KMS-11 (cell line): ENCODE measurements at regions not wholly inside any gene's neighbourhood (a gene's known extent, or its start where the extent isn't known, plus 50 kb on each side); places are given as distances from the start of the nearest gene placed in this dataset.

Experiments
- H2AFZ ChIP-seq: fragments of 200-600 bp; sonication (generic); 2 replicates; pipeline ENCODE4 v1.6.1; 2016; ENCODE audit warnings: antibody characterized with exemption, mixed run types, low read depth
- H3K27ac ChIP-seq: fragments of 200-600 bp; sonication (generic); 2 replicates; pipeline ENCODE4 v1.6.1; 2016; ENCODE audit warnings: mild to moderate bottlenecking, mixed run types
- H3K27me3 ChIP-seq: fragments of 200-600 bp; sonication (generic); 2 replicates; pipeline ENCODE4 v1.6.1; 2017; ENCODE audit warnings: mild to moderate bottlenecking, low read depth, mixed run types, moderate library complexity; ENCODE audit not compliant: insufficient read depth
- H3K36me3 ChIP-seq: fragments of 200-600 bp; sonication (generic); 2 replicates; pipeline ENCODE4 v1.6.1; 2017; ENCODE audit warnings: mild to moderate bottlenecking, mixed run types; ENCODE audit not compliant: insufficient read depth
- H3K4me1 ChIP-seq: fragments of 200-600 bp; sonication (generic); 2 replicates; pipeline ENCODE4 v1.6.1; 2016; ENCODE audit warnings: mild to moderate bottlenecking, low read depth, mixed run types; ENCODE audit not compliant: poor library complexity, severe bottlenecking
- H3K4me2 ChIP-seq: fragments of 200-600 bp; sonication (generic); 2 replicates; pipeline ENCODE4 v1.7.0; 2016; ENCODE audit warnings: mild to moderate bottlenecking, mixed run types
- H3K4me3 ChIP-seq: fragments of 200-600 bp; sonication (generic); IDR thresholded peaks from 2 replicates; pipeline ENCODE4 v1.6.1; 2017; ENCODE audit warnings: low read depth, low read length, mixed read lengths; ENCODE audit not compliant: insufficient read depth
- H3K79me2 ChIP-seq: fragments of 200-600 bp; sonication (generic); 2 replicates; pipeline ENCODE4 v1.6.1; 2016; ENCODE audit warnings: low read depth, mixed run types; ENCODE audit not compliant: insufficient read depth
- H3K9ac ChIP-seq: fragments of 200-600 bp; sonication (generic); 2 replicates; pipeline ENCODE4 v1.6.1; 2016; ENCODE audit warnings: mild to moderate bottlenecking, mixed run types
- H4K20me1 ChIP-seq: fragments of 200-600 bp; sonication (generic); 2 replicates; pipeline ENCODE4 v1.6.1; 2016; ENCODE audit warnings: mild to moderate bottlenecking, mixed run types; ENCODE audit not compliant: insufficient read depth
- CTCF ChIP-seq: fragments of 200-600 bp; sonication (generic); conservative IDR thresholded peaks from 2 replicates; pipeline ENCODE4 v1.6.1; 2017; ENCODE audit warnings: low read depth, mild to moderate bottlenecking, antibody characterized with exemption, low read length, moderate library complexity, mixed read lengths

GRCh38 chr11:116505298-116506262 lies 267.2 kb downstream of the BUD13 start:
- no peaks in the 10 kb centered on the region for H3K4me1 ChIP-seq
- H3K9ac ChIP-seq: no peak overlapping the region

GRCh38 chr11:116504541-116505297 lies 268.1 kb downstream of the BUD13 start:
- Histone ChIP-seq H3K4me2 (no peak overlapping the region), H4K20me1 (no peaks in the 10 kb centered on the region), H3K4me3 (no peak overlapping the region), H3K9ac (no peak overlapping the region), H3K27ac (no peak overlapping the region), H3K79me2 (no peaks in the 10 kb centered on the region), H2AFZ (no peak overlapping the region), H3K27me3 (no peaks in the 10 kb centered on the region), H3K4me1 (no peaks in the 10 kb centered on the region), H3K36me3 (no peaks in the 10 kb centered on the region)
- TF ChIP-seq CTCF: no peak

More at GRCh38 chr11:116505298-116506262, 267.2 kb downstream of the BUD13 start:
- Histone ChIP-seq H2AFZ (no peak overlapping the region), H4K20me1 (no peaks in the 10 kb centered on the region), H3K79me2 (no peaks in the 10 kb centered on the region), H3K4me2 (no peak overlapping the region), H3K27me3 (no peaks in the 10 kb centered on the region), H3K27ac (no peak overlapping the region), H3K4me3 (no peak overlapping the region), H3K36me3 (no peaks in the 10 kb centered on the region)
- no peak for TF ChIP-seq CTCF

- Histone ChIP-seq H3K27me3 (no peaks in the 10 kb centered on the region), H3K36me3 (no peaks in the 10 kb centered on the region), H3K4me3 (no peak overlapping the region), H3K9ac (no peak overlapping the region), H3K27ac (no peak overlapping the region), H3K79me2 (no peaks in the 10 kb centered on the region), H3K4me2 (no peak overlapping the region), H3K4me1 (no peaks in the 10 kb centered on the region), H2AFZ (no peak overlapping the region), H4K20me1 (no peaks in the 10 kb centered on the region)
- TF ChIP-seq CTCF: no peak
Observed at GRCh38 chr11:116503216-116504160, 269.3 kb downstream of the BUD13 start.

- Histone ChIP-seq H3K27me3 (no peaks in the 10 kb centered on the region), H4K20me1 (no peaks in the 10 kb centered on the region), H3K27ac (no peak overlapping the region), H3K9ac (no peak overlapping the region), H3K36me3 (no peaks in the 10 kb centered on the region), H2AFZ (no peak overlapping the region), H3K4me3 (no peak overlapping the region), H3K79me2 (no peaks in the 10 kb centered on the region), H3K4me1 (no peaks in the 10 kb centered on the region), H3K4me2 (no peak overlapping the region)
- no peak for TF ChIP-seq CTCF
Observed at GRCh38 chr11:116502641-116503061, 270.1 kb downstream of the BUD13 start.
